GM12891 (cell line): ENCODE measurements at regions not wholly inside any gene's neighbourhood (a gene's known extent, or its start where the extent isn't known, plus 50 kb on each side); places are given as distances from the start of the nearest gene placed in this dataset.

ENCODE experiments used
- PAX5 ChIP-seq: IDR thresholded peaks from 2 replicates; pipeline ENCODE4 v1.6.1; 2011; ENCODE audit warnings: low read length, moderate library complexity, mild to moderate bottlenecking; ENCODE audit not compliant: insufficient read depth, severe bottlenecking
- POLR2A ChIP-seq: IDR thresholded peaks from 2 replicates; pipeline ENCODE4 v1.6.1; 2011; ENCODE audit warnings: low read depth, low read length, control low read depth
- POLR2AphosphoS5 ChIP-seq: IDR thresholded peaks from 2 replicates; pipeline ENCODE4 v1.6.1; 2011; ENCODE audit warnings: low read depth, low read length, control low read depth
- TAF1 ChIP-seq: IDR thresholded peaks from 2 replicates; pipeline ENCODE4 v1.6.1; 2011; ENCODE audit warnings: low read depth, low read length, control low read depth

GRCh38 chr10:78763651-78764395 is 304.9 kb upstream of the ZMIZ1 start:
- TF ChIP-seq POLR2AphosphoS5 (no peak), POLR2A (no peak), TAF1 (no peak), PAX5 (no peak)
